ENCODE measurements at regions not wholly inside any gene's neighbourhood (a gene's known extent, or its start where the extent isn't known, plus 50 kb on each side); places are given as distances from the start of the nearest gene placed in this dataset.

- Histone ChIP-seq H3K4me1 (ENCODE audit: control insufficient read depth in 5 of 5, insufficient read depth in 5 of 5, low read length in 5 of 5) (no peaks in the 10 kb centered on the region), H3K27ac (ENCODE audit: low read depth in 1 of 2, low read length in 1 of 2) (no peak overlapping the region), H3K27me3 (ENCODE audit: control insufficient read depth in 3 of 3, insufficient read depth in 3 of 3, low read length in 2 of 3) (no peaks in the 10 kb centered on the region), H3K36me3 (ENCODE audit: control insufficient read depth in 4 of 4, insufficient read depth in 4 of 4, low read length in 4 of 4) (no peaks in the 10 kb centered on the region), H3K9me3 (ENCODE audit: control insufficient read depth in 4 of 4, insufficient read depth in 3 of 4, low read length in 3 of 4) (no peaks in the 10 kb centered on the region), H3K9ac (ENCODE audit: insufficient read depth in 1 of 2, low read length in 2 of 2) (no peak overlapping the region), H3K4me3 (no peak overlapping the region)
- TF ChIP-seq CTCF (IDR thresholded peaks at IDR 0.05; ENCODE audit: control extremely low read depth, extremely low read depth), result no peak
- no peak for ATAC-seq (ENCODE audit: insufficient read depth, low FRiP score)
- DNase-seq, result no peak
- WGBS, 2 donors, result 75 to 80% methylated on average over 6 of the region's 6 CpGs
Measured at GRCh38 chr10:36344240-36345174, 702.4 kb upstream of the FZD8 start.

GRCh38 chr10:36342781-36343180, 700.7 kb upstream of the FZD8 start:
- no peak for ATAC-seq (ENCODE audit: insufficient read depth, low FRiP score)
- DNase-seq, result no peak
- Histone ChIP-seq H3K9ac (ENCODE audit: insufficient read depth in 1 of 2, low read length in 2 of 2) (no peak overlapping the region), H3K9me3 (ENCODE audit: control insufficient read depth in 4 of 4, insufficient read depth in 3 of 4, low read length in 3 of 4) (no peaks in the 10 kb centered on the region), H3K27me3 (ENCODE audit: control insufficient read depth in 3 of 3, insufficient read depth in 3 of 3, low read length in 2 of 3) (no peaks in the 10 kb centered on the region), H3K4me1 (ENCODE audit: control insufficient read depth in 5 of 5, insufficient read depth in 5 of 5, low read length in 5 of 5) (no peaks in the 10 kb centered on the region), H3K36me3 (ENCODE audit: control insufficient read depth in 4 of 4, insufficient read depth in 4 of 4, low read length in 4 of 4) (no peaks in the 10 kb centered on the region), H3K27ac (ENCODE audit: low read depth in 1 of 2, low read length in 1 of 2) (no peak overlapping the region), H3K4me3 (no peak overlapping the region)
- TF ChIP-seq CTCF (IDR thresholded peaks at IDR 0.05; ENCODE audit: control extremely low read depth, extremely low read depth), result no peak
- 44 to 71% methylated on average over 2 of the region's 2 CpGs for WGBS, 2 donors

GRCh38 chr10:36341471-36341870, 699.4 kb upstream of the FZD8 start:
- ATAC-seq (ENCODE audit: insufficient read depth, low FRiP score) (no peak), DNase-seq (no peak)
- Histone ChIP-seq H3K27me3 (ENCODE audit: control insufficient read depth in 3 of 3, insufficient read depth in 3 of 3, low read length in 2 of 3) (no peaks in the 10 kb centered on the region), H3K36me3 (ENCODE audit: control insufficient read depth in 4 of 4, insufficient read depth in 4 of 4, low read length in 4 of 4) (no peaks in the 10 kb centered on the region), H3K27ac (ENCODE audit: low read depth in 1 of 2, low read length in 1 of 2) (no peak overlapping the region), H3K4me3 (no peak overlapping the region), H3K4me1 (ENCODE audit: control insufficient read depth in 5 of 5, insufficient read depth in 5 of 5, low read length in 5 of 5) (no peaks in the 10 kb centered on the region), H3K9me3 (ENCODE audit: control insufficient read depth in 4 of 4, insufficient read depth in 3 of 4, low read length in 3 of 4) (no peaks in the 10 kb centered on the region), H3K9ac (ENCODE audit: insufficient read depth in 1 of 2, low read length in 2 of 2) (no peak overlapping the region)
- no peak for TF ChIP-seq CTCF (IDR thresholded peaks at IDR 0.05; ENCODE audit: control extremely low read depth, extremely low read depth)
- WGBS, 2 donors, result 93 to 94% methylated on average over 1 of the region's 1 CpG
